K562 (cell line): ENCODE measurements at regions not wholly inside any gene's neighbourhood (a gene's known extent, or its start where the extent isn't known, plus 50 kb on each side); places are given as distances from the start of the nearest gene placed in this dataset.

Source experiments
- CHD1 ChIP-seq: fragments of 200-600 bp; sonication (generic); IDR thresholded peaks from one replicate; pipeline ENCODE4 v1.6.1; 2012; ENCODE audit warnings: mild to moderate bottlenecking, moderate library complexity, low read length, inconsistent platforms
- E2F4 ChIP-seq: sonication (generic); formaldehyde crosslinking; IDR thresholded peaks from 2 replicates; pipeline ENCODE4 v1.8.0; 2022; ENCODE audit warnings: mild to moderate bottlenecking, low read depth, missing genetic modification reagents
- FOS ChIP-seq: IDR thresholded peaks from 3 replicates; pipeline ENCODE4 v1.6.1; 2011; ENCODE audit not compliant: insufficient read length; ENCODE audit errors: extremely low read depth
- FOXP1 ChIP-seq: sonication (generic); formaldehyde crosslinking; IDR thresholded peaks from 2 replicates; pipeline ENCODE4 v1.8.0; 2022; ENCODE audit warnings: mild to moderate bottlenecking, missing genetic modification reagents
- HOXB6 ChIP-seq: fragments of 250-450 bp; sonication (Bioruptor Pico); IDR thresholded peaks from 2 replicates; pipeline ENCODE4 v1.5.1; 2022; ENCODE audit warnings: mild to moderate bottlenecking, borderline replicate concordance
- KLF6 ChIP-seq: fragments of 250-450 bp; sonication (Bioruptor Pico); IDR thresholded peaks from 2 replicates; pipeline ENCODE4 v1.4.0; 2020; ENCODE audit warnings: mild to moderate bottlenecking, moderate library complexity, borderline replicate concordance
- MBD2 ChIP-seq: sonication (generic); IDR thresholded peaks from 2 replicates; pipeline ENCODE4 v1.6.1; 2016; ENCODE audit warnings: low read depth, borderline replicate concordance
- NFYB ChIP-seq: IDR thresholded peaks from 2 replicates; pipeline ENCODE4 v1.6.1; 2011; ENCODE audit warnings: mild to moderate bottlenecking, moderate library complexity; ENCODE audit not compliant: insufficient read length; ENCODE audit errors: extremely low read depth
- PTTG1 ChIP-seq: fragments of 450-650 bp; IDR thresholded peaks from 2 replicates; pipeline ENCODE4 v1.6.1; 2016; ENCODE audit warnings: low read depth, mild to moderate bottlenecking, missing genetic modification characterization, missing compliant biosample characterization
- TEAD1 ChIP-seq, 2 experiments: fragments of 450-650 bp in 1 of 2; sonication (generic) in 1 of 2; formaldehyde crosslinking; IDR thresholded peaks; 2 replicates each; pipeline versions ENCODE4 v1.4.0 to v1.8.0; 2020 to 2022; ENCODE audit warnings: mild to moderate bottlenecking in 2 of 2, missing genetic modification reagents in 1 of 2
- ZBTB33 ChIP-seq: sonication (generic); formaldehyde crosslinking; IDR thresholded peaks from 2 replicates; pipeline ENCODE4 v1.8.1; 2023; ENCODE audit warnings: mild to moderate bottlenecking, missing genetic modification reagents
- ZNF282 ChIP-seq: sonication (generic); formaldehyde crosslinking; IDR thresholded peaks from 2 replicates; pipeline ENCODE4 v1.8.1; 2023; ENCODE audit warnings: missing genetic modification reagents
- TF ChIP-seq, protein P1 (sequence below): fragments of 250-450 bp; sonication (Bioruptor Pico); IDR thresholded peaks from 2 replicates; pipeline ENCODE4 v1.4.0; 2020; ENCODE audit warnings: mild to moderate bottlenecking, moderate library complexity

DNA sequence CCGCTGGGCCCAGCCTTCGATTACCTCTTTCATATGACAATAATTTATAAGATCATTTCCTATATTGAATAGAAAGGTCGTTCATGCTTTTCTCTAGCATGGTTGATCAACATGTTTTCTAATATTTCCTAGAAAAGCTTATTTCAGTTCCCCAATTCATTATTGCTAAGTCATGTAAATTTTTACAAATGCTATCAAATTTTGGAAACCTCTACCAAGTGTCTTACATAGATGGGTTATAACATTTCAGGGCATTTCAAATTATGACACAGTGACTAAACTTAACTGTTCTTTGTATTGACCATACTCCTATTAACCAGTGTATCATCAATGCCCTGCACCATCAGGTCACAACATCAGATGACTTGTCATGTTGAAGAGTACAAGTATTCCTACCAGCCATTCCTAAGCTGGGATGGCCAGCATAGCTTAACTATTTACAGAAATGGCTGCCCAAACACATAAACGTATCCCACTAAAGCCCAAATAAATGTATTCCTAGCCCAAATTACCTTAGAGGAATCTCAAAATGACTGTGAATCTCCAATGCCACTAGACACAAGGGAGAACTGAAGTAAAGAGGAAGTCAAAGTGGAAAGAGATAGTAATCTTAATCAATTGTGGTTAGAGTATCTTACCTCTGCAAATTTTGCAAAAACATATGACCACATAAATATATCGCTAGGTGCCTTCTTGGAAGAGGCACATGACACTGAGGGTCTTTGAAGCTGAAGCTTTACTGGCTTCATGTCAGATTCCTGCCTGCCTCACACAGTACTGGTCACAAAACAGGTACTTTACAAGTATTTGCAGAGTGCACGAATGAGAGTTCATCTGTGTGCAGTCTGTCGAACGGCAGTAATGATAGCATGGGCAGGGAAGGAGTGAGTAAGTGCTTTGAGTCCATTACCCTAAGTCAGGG lies 87.3 kb upstream of the TLK1 start (continued):
- TF ChIP-seq HOXB6 (CRISPR knock-in tag) = no peak
- TF ChIP-seq E2F4 = no peak
- TF ChIP-seq ZNF282 (CRISPR knock-in tag) = no peak
- TF ChIP-seq, protein P1, sequence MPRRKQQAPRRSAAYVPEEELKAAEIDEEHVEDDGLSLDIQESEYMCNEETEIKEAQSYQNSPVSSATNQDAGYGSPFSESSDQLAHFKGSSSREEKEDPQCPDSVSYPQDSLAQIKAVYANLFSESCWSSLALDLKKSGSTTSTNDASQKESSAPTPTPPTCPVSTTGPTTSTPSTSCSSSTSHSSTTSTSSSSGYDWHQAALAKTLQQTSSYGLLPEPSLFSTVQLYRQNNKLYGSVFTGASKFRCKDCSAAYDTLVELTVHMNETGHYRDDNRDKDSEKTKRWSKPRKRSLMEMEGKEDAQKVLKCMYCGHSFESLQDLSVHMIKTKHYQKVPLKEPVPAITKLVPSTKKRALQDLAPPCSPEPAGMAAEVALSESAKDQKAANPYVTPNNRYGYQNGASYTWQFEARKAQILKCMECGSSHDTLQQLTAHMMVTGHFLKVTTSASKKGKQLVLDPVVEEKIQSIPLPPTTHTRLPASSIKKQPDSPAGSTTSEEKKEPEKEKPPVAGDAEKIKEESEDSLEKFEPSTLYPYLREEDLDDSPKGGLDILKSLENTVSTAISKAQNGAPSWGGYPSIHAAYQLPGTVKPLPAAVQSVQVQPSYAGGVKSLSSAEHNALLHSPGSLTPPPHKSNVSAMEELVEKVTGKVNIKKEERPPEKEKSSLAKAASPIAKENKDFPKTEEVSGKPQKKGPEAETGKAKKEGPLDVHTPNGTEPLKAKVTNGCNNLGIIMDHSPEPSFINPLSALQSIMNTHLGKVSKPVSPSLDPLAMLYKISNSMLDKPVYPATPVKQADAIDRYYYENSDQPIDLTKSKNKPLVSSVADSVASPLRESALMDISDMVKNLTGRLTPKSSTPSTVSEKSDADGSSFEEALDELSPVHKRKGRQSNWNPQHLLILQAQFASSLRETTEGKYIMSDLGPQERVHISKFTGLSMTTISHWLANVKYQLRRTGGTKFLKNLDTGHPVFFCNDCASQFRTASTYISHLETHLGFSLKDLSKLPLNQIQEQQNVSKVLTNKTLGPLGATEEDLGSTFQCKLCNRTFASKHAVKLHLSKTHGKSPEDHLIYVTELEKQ = no peak
- no peak for TF ChIP-seq KLF6 (CRISPR knock-in tag)
- no peak for TF ChIP-seq FOS
- TF ChIP-seq CHD1 = no peak
- TF ChIP-seq MBD2 = no peak
- TF ChIP-seq ZBTB33 (CRISPR knock-in tag) = no peak
- TF ChIP-seq NFYB = no peak
- 0 out of 2 replicates have a peak, but pooled peaks have one; percentile 13 for TF ChIP-seq PTTG1 (tag)
- no peak for TF ChIP-seq FOXP1 (CRISPR knock-in tag)
- peak in 1 of 2 experiments; percentile 77; a peak in 2 of 4 replicates for TF ChIP-seq TEAD1 (CRISPR knock-in tag; IDR thresholded peaks at IDR 0.05)
